HEK293T (cell line): ENCODE measurements at regions not wholly inside any gene's neighbourhood (a gene's known extent, or its start where the extent isn't known, plus 50 kb on each side); places are given as distances from the start of the nearest gene placed in this dataset.

Experiments used
- LEF1 ChIP-seq: fragments of 450-650 bp; IDR thresholded peaks from 2 replicates; pipeline ENCODE4 v1.6.1; 2017; ENCODE audit warnings: mild to moderate bottlenecking, borderline replicate concordance
- NFRKB ChIP-seq: fragments of 450-650 bp; IDR thresholded peaks from 2 replicates; pipeline ENCODE4 v1.6.1; 2016; ENCODE audit warnings: mild to moderate bottlenecking, moderate library complexity
- SP1 ChIP-seq: fragments of 450-650 bp; IDR thresholded peaks from 2 replicates; pipeline ENCODE4 v1.6.1; 2017
- SUZ12 ChIP-seq: fragments of 450-650 bp; IDR thresholded peaks from 2 replicates; pipeline ENCODE4 v1.6.1; 2016; ENCODE audit warnings: mild to moderate bottlenecking
- TARDBP ChIP-seq: fragments of 450-650 bp; IDR thresholded peaks from 2 replicates; pipeline ENCODE4 v1.6.1; 2016
- ZNF384 ChIP-seq: fragments of 450-650 bp; IDR thresholded peaks from 2 replicates; pipeline ENCODE4 v1.6.1; 2016

DNA sequence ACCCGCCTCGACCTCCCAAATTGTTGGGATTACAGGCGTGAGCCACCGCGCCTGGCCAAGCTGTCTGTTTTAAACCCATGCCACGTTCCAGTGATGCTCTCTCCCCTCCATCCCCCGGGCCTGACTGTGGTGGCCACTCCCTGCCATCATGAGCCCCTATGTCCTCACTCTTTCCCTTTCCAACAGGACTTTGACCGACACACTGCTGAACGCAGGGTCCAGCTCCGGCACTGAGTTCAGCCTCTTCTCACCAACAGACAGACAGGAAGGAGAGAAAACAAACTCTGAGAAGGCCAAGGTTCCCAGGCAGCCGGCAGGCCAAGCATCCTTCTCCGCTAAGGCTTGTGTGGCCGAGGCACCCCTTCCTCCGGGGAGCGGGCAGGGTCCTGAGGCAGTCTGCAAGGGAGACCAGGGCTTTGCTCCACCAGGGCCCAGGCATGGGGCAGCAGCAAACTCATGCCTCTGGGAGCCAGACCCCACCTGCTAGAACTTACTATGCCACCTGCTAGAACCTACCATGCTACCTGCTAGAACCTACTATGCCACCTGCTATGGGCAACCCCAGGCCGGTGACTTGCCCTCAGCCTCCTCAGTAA lies 152.7 kb downstream of the CRYBB2 start:
- TF ChIP-seq TARDBP (no peak), SP1 (no peak), SUZ12 (no peak), ZNF384 (no peak), NFRKB (no peak), LEF1 (no peak)
